GM18520 (cell line): ENCODE measurements at regions not wholly inside any gene's neighbourhood (a gene's known extent, or its start where the extent isn't known, plus 50 kb on each side); places are given as distances from the start of the nearest gene placed in this dataset.

ENCODE experiments used
- ATAC-seq: cut with Tn5 transposase; IDR thresholded peaks from one replicate; pipeline ENCODE4 v1.9.1; 2021; ENCODE audit not compliant: unreplicated experiment

DNA sequence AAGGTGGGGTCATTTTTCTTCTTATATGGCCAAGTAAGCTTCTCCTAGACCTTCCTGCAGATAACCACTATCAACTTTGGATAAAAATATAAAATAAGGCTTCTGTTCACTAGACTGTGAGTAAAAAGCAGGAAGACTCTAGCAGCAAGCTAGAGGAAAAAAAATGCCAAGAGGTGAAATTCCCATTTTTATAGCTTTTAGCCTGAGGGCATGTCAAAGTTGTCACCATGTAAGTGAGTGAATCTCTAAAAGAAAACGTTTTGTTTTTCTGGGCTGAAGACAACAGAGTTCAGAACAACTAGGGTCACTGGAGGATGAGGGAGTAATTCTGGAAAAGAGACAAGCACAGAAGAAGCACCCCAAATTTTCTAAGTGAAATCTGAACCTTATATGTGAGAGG lies 143.9 kb upstream of the DIO3 start:
- ATAC-seq: no peak

DNA sequence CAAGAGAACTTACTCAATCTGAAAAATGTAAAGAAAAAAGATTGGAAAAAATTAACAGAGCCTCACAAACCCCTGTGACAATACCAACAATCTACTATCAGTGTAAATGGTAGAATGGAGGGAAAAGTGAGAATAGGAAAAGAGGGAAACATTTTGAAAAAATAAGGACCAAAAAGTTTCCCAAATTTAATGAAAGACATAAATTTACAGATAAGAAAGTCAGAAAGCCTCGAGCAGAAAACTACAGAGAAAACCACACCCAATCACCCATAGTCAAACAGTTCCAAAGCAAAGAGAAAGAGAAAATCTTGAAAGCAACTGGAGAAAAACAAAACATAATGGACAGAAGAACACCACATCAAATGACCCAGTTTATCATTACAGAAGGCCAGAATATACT lies 142.7 kb upstream of the DIO3 start:
- no peak for ATAC-seq

DNA sequence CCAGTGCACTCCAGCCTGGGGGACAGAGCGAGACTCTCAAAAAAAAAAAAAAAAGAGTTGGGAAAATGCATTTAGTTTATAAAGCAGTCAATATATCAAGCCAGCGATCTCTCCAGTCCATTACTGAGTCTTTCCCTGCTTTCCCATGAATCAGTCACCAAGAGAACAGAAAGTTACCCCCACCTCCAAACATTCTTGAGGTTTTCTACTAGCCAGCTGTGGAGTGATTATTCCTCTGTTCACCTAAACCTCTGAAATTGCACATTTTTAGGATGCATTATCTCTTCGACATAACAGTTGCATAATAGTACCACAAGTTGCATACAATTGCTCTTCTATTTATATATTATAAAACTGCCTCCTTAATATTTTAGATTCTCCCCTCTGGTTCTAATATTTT lies 134.8 kb upstream of the DIO3 start:
- ATAC-seq: no peak

DNA sequence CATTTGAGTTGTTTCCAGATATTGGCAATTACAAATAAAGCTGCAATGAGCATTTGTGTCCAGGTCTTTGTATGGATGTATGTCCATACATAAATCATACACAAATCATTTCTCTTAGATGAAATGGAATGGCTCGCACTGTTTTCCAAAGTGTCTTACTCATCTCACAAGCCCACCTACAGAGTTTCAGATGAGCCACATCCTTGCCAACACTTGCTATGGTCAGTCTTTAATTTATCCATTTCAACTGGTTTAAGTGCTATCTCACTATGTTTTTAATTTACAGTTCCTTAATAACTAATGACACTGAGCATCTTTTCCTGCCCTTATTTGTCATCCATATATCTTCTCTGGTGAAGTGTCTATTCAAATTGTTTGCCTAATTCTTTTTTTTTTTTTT lies 132.9 kb upstream of the DIO3 start:
- no peak for ATAC-seq

DNA sequence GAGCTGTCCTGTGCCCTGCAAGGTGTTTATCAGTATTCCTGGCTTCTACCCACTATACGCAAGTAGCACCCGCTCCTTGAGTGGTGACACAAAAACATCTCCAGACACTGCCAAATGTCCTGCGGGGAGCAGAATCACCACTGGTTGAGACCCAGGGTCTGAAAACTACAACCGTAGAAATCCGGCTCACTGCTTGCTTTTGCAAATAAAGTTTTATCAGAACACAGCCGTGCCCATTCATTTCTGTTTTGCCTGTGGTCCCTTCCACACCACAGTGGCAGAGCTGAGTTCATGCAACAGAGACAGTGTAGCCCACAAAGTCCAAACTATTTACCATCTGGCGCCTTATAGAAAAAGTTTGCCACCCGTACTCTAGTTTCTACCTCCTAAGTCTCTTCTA lies 125.7 kb upstream of the DIO3 start:
- ATAC-seq: no peak

DNA sequence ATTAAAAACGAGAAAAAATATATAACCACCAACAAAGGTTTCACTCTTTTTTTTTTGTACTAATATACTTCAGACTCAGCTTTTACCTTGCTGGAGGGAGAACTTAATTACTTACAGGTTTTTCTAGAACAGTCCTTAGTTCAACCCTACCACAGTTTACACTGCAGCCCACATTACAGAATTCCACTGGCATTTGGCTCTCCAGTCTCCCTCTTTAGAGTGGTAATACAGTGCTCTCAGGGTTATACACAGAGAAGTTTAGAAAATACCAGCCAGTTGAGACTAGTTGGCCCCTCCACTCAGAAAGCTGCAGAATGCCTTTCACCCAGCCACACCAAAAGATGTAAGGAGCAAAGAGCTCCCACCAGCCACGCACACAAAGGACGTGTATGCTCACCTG lies 122.3 kb upstream of the DIO3 start:
- ATAC-seq: no peak

GRCh38 chr14:101440496-101440895 lies 120.8 kb upstream of the DIO3 start:
- ATAC-seq: no peak

DNA sequence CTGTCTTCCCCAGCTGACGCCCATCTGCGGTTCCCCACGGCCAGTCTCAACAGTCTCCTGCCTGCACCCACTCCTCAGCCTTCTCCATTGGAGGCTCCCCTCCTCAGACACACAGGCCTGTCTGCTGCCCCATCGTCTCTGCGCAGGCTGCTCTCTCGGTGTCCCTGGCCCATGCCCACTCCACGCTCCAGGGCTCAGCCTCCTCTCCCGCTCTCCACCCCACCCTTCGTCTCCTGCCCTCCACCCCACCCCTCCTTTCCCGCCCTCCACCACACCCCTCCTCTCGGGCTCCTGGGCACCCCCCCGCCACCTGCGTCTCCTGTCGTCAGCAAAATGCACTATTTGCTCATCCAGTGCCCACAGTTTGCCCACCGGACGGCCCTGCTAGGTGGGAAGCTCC lies 119.6 kb upstream of the DIO3 start:
- no peak for ATAC-seq

DNA sequence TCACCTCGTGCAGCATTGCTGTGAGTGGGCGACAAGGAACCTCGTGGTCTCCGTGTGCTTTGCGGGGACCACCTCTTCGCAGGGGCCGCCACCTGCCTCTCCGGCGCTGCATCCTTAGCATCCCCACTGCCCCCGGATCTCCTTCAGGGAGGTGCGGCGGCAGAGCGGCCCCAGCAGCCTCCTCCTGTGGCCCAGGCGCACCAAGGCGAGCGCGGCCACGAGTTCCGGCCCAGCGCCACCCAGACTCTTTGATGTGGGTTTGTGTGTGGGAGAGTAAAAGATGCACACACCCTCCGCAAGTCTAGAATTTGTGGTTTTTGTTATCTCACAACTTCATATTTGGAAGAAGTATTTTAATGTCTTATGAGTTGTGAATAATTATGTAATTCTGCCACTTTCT lies 118.8 kb upstream of the DIO3 start:
- no peak for ATAC-seq

GRCh38 chr14:101444116-101444515 lies 117.2 kb upstream of the DIO3 start:
- no peak for ATAC-seq

- ATAC-seq: no peak
Observed at GRCh38 chr14:101445278-101445677, 116.0 kb upstream of the DIO3 start.

DNA sequence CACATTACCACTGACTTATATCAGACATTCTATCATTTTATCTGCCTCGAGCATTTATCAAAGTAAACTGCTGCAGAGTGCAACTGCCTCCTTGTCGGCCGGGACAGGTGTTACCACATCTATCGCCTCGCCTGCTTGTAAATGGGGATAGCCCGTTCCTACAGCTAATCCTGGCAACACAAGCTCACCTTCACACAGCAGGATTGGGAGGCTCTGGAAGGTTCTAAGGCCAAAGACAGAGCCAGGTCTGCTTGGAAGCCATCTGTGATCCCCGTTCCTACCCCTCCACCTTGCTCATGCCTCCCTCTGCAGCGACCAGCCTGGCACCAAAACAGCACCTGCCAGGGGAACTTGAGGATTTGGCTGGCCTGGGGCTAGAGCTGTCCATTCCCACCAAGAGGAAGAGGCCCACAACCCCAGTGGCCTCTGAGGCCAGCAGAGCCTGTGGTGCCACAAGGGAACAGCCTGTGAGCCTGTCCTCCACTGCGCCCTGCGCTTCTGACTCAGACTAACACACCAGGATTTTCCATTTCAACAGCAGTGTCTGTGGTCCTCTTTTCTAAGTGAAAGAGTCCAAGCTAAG lies 114.8 kb upstream of the DIO3 start:
- no peak for ATAC-seq

- no peak for ATAC-seq
Observed at GRCh38 chr14:101449114-101449513, 112.2 kb upstream of the DIO3 start.

GRCh38 chr14:101451166-101451565 lies 110.1 kb upstream of the DIO3 start:
- no peak for ATAC-seq

DNA sequence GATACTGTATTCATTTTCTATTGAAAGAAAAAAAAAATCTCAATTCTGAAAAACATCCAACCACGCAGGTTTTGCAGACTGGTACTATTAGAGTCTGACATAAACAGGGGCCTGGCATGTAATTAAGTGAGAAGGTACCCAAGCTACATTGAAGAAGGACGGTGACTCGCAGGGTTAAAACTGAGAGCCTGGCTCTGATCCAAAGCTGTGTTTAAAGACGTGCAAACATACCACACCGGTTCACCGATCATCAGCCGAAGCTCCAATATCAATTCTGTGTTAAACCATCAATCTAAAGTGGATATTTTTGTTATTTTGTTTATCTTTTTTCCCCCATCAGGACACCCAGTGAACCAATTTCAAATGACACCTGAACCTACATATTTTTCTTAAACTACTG lies 108.1 kb upstream of the DIO3 start:
- ATAC-seq: no peak

- ATAC-seq: no peak
Observed at GRCh38 chr14:101454229-101454628, 107.1 kb upstream of the DIO3 start.

DNA sequence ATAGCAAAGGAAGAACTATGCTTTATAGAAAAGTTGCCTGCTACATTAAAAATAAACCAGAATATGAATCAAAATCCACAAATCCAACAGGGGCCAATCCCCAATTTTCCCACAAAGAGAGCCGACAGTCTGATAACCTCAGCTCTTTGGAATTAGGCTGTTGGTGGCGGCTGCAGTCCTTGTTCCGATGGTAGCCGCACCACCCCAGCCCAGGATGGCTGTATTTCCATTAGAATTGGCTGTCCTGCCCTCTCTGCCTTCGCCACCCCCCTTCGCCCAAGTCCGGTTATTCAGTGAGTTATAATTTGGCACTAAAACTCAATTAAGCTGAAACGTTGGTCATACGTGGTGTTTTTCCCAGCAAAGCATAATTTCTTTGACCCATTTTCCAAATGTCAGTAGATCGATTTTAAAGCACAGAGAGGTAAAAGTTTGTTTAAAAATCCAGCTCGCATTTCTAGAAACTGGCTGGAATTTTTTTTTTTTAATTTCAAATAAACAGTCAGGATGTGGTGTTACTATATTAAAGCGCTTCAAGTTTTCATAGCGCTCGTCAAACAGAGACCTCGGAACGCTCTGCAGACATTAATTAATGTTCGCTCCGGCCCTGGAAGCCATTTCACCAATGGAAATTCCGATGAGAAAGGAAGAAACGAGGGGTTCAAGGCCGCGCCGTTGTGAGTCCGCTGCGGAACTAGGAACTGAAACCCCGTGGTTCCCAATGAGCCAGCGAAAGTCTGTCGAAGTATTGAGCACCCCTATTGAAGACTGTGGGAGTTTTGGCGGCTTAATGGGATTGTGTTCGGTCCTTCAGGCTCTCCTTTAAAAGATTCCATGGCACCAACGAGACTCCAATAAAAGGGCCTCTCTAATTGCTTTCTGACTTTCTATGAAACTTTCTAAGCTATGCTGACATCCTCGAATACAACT lies 104.8 kb upstream of the DIO3 start:
- ATAC-seq: no peak

GRCh38 chr14:101457301-101457935 lies 103.9 kb upstream of the DIO3 start:
- ATAC-seq: no peak

GRCh38 chr14:101457936-101458740 lies 103.2 kb upstream of the DIO3 start:
- ATAC-seq: no peak

DNA sequence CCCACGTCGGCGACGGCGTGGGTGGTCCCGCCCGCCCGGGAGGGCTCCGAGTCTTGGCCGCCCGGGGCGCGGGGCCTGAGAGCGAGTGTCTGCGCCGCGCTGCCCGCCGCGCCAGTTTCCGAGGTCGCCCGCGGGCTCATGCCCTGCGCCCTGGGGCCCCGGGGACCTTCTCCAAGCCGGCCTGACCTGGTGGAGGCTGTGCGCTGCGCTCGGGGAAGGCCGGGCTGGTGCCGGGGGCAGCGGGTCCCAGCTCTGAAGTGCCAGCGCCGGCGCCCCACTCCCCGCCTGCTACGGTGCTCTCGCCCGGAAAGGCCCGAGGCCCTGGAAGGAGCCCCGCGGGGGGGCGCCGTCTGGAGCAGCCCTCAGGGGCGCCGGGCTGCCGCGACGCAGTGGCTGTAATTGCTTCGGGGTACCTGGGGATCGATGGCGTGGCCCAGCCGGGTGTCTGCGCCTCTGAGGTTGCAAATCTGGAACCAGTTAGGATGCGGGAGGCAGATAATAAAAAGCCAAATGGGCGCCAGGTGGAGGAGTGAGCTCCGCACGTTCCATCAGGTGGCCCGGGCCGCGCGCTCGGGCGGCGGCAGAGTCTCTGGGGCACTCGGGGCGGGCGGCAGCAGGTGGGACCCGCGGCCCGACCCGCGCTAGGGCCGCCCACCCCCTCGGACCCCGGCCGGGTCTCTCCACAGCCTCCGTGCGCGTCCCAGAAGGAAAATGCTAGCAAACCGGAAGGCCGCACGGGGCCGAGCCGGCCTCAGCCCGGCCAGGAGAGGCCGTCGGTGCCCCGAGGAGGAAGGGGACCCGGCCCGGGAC lies 102.3 kb upstream of the DIO3 start:
- ATAC-seq: no peak

- no peak for ATAC-seq
Observed at GRCh38 chr14:101459551-101459900, 101.8 kb upstream of the DIO3 start.
